NCI-H2107 treated with DMSO at 0.1 percent for 48 hours (cell line): ENCODE measurements at regions not wholly inside any gene's neighbourhood (a gene's known extent, or its start where the extent isn't known, plus 50 kb on each side); places are given as distances from the start of the nearest gene placed in this dataset.
"Not testable (repeated sequence)": the region's sequence is repeated elsewhere in the genome, so short reads cannot be mapped to it uniquely, and the experiment has no call there.

Experiments used
- DNase-seq: peaks from one replicate; lab custom pipeline; 2025; ENCODE audit not compliant: unreplicated experiment; lab: John Stamatoyannopoulos, UW

DNA sequence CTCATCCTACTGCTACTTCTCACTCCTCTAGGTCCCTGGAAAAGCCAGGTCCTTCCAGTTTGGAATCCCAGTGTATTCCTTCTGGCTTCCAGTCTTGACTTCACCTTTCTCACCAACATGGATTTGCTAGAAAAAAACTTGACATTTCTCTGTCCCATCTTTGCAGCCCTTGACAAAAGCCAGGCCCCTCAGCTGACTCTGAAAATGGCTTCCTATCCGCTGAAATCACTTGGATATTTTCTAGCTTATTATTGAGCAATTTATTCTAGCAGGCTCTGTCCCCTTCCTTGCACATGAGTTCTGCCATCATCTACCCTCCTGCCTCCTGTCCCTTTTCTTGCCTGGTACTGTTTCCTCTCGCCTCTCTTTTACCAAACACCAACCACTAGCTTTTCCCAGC is 427.2 kb downstream of the BUD13 start:
- DNase-seq: no peak

DNA sequence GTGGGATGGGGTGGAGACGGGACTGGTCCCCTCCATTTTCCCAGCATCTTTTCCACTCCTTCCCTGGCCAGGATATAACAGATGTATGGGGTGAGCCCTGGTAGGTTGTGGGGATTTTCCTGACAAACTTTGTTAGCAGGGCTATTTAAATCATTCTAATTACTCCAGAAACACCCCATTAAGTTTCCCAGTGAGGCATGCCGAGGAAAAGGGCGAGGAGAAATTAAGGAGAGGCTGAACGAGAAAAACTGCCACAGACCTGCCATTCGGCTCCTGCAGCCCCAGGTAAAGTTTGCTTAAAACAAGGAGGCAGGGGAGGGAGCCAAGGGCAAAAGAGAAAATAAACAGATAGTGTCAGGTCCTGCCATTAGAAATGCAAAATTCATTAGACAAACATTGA is 428.2 kb downstream of the BUD13 start:
- no peak for DNase-seq

DNA sequence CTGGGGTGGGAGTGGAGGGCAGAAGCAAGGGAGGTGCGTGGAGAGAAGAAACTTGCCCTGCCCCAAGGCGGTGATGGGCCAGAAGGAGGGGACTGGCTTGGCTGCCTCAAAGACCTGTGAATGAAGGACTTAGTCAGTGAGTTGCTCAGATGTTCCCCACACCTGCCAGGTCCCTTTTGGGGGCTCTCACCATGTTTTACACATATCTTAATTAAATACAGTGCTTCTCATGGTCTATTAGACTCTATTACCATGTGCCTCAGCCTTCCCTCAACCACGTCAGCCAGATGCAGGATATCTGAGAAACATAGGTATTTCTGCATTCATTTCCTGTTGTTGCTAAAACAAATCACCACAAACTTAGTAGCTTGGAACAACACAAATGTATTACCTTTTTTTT is 429.5 kb downstream of the BUD13 start:
- no peak for DNase-seq

DNA sequence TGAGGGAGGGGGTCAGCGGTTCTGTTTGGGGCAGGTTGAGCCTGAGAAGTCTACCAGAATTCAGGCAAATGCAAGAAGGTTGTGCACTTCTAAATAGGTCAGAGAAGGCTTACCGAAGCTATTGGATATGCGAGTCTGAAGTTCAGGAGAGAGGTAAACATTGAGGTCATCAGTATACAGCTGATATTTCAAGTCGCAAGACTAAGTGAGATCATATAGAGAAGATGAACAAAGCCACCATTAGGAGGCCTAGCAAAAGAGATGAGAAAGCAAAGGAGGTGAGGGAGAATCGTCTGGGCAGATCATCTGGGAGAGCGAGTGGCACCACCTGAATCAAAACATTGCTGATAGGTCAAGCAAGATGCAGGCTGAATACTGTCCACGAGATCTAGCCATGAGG is 430.6 kb downstream of the BUD13 start:
- DNase-seq: no peak

DNA sequence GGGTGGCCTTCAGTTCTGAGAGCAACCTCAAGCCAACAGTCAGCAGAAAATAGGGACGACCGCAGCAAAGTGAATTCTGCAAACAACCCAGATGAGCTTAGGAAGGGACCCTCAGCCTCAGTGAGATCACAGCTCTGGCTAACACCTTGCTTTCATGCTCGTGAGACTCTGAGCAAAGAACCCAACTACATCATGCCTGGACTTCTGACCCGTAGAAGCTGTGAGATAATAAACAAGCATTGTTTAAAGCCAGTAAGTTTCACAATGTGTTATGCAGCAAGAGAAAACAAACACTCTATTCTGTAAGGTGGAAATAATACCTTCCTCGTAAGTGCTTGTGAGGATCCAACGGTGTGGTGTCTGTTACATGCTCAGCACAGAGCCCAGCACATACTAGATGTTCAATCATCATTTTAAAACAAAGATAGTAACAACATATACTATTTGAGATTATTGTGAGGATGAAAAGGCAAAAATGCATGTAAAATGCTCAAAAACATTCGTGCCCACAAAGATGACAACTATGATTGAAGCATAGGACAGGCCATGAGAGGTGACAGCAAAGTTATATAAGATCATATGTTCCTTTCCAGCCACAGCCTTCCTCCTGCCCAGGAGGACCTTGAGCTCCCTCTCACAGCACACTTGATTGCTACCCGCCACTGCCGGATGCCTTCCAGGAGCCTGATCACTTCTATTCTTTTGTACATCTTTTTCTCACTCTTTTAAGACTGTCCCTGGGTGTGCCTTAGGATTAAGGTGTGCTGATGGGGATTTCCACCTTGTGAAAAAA is 433.3 kb downstream of the BUD13 start:
- DNase-seq: no peak

DNA sequence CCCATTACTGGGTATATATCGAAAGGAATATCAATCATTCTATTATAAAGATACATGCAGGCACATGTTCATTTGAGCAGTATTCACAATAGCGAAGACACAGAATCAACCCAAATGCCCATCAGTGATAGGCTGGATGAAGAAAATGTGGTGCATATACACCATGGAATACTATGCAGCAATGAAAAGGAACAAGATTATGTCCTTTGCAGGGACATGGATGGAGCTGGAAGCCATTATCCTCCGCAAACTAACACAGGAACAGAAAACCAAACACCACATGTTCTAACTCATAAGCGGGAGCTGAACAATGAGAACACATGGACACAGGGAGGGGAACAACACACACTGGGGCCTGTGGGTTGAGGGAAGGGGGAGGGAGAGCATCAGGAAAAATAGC is 434.3 kb downstream of the BUD13 start:
- not testable (repeated sequence) for DNase-seq

DNA sequence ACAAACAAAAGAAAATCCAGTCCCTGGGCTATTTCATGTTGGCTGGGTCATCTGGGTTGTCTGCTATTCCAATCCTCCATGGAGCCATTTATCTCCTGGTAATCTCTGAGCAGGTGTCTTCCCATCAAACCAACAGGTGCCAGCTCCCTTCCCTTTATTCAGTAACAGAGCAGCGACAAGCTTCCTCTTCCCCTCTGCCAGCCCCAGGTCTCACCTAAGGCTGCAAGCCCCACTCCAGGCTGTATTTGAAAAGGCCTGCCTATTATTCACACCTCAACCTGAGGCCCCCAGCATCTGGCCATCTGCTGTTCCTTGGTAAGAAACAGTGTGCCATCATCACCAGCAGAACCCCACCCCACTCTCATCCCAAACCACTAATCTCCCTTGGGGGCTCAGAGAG is 436.2 kb downstream of the BUD13 start:
- DNase-seq: no peak

DNA sequence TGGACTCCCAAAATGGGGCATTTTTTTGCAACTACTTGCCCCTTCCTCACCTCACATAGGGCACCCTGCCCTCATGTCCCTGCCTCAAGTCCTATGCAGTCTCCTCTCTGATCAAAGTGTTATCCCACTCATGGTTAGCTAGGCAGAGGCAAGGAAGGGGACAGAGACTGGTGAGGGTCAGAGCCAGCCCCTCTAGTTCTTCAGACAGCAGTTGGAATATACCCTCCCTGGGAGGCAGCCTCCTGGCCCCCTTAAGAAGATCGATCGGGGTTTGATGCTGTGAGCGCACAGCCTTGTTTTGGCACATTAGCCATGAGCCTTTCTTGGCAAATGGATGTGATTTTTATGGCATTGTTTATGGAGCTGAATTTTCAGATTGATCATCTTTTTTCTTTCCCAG is 436.9 kb downstream of the BUD13 start:
- DNase-seq: no peak

DNA sequence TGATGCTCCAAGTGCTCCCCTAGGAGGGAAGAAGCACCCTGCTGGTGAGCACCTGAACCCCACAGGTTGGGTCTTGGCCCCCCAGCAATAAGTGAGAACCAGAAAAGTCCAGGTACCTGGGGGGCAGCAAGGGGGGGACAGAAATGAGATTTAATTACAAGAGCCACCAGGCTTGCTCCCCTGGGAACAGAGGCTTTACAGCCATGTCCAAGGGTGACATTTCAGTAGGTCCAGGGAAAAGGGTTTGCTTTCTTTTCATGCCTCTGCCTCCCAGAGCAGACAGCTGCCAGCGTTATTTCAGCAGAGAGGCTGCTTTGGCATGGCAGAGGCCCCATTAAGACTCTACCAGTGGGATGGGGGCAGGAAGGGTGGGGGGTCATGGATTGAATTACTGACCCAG is 437.7 kb downstream of the BUD13 start:
- DNase-seq: no peak

DNA sequence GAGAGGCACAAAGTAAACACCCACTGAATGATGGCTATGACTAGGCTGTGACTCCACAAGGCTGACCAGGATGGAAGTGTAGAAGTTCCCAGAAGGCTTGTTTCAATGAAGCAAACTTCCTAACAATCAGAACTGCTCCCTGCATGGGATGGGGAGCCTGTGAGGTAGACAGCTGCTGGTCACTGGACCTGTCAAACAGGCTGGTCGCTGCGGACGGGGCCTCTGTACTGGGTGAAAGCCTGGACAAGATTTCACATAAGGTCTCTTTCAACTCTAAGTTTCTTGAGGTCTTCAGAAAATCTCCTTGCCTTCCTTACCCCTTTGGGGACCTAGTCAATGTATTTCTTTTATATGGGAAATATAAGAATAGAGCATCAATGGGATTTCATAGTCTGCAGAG is 438.2 kb downstream of the BUD13 start:
- no peak for DNase-seq

DNA sequence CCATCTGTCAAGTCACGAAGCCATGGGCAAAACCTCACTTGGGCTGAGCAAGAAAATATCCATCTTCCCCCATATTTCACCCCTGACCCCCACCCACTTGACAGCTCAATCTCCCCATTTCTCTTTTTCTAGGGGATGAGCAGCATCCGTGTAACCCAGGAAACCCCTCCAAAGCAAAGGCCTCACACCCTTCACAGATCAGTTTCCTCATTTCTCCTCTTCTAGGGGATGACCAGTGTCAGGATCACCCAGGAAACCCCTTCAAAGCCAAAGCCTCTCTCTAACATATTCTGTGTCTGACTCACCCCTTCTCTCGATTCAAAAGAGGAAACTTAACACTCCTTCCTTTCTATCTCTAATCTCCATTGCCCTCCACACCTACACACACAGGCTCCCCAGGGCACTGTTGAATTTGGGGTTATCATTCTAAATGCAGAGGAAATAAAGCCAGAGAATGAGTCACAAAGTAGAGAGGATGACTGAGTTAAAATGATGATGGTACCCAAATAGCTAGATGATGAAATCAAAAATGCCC is 439.7 kb downstream of the BUD13 start:
- DNase-seq: no peak

DNA sequence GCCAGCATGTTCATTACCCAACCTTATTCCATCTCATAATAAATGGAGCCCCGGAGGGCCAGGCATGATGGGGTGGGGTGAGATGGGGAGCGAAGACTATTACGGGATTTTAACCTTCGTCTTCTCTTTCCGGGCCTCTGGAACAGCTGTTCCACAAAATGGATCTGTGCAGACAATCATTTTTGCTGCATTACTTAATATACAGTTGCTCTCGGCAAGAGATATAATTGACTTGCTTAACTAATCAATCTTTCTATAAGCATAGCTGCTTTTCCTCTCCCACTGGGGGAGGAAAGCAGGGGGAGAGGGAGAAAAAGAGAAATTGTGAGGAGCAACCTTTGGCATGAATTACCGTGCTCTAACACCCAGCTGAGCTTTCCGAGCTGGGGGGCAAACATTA is 440.4 kb downstream of the BUD13 start:
- no peak for DNase-seq

DNA sequence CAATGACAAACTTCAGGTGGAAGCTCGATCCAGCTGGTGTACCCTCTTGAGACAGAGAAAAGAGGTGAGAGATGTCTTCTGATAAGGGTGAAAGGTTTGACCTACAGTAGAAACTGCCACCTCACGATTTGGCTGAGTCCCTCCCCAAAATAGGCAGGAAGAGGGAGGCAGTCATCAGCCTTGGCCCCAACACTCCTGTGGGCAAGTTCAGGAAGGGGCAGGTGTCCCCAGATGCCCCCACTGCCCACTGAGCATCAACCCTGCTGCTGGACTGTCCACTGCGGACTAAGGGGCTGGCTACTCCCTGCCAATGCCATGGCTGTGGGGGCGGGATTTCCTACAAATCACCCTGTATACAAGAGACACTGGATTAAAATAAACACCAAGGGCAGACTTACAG is 441.4 kb downstream of the BUD13 start:
- DNase-seq: no peak

DNA sequence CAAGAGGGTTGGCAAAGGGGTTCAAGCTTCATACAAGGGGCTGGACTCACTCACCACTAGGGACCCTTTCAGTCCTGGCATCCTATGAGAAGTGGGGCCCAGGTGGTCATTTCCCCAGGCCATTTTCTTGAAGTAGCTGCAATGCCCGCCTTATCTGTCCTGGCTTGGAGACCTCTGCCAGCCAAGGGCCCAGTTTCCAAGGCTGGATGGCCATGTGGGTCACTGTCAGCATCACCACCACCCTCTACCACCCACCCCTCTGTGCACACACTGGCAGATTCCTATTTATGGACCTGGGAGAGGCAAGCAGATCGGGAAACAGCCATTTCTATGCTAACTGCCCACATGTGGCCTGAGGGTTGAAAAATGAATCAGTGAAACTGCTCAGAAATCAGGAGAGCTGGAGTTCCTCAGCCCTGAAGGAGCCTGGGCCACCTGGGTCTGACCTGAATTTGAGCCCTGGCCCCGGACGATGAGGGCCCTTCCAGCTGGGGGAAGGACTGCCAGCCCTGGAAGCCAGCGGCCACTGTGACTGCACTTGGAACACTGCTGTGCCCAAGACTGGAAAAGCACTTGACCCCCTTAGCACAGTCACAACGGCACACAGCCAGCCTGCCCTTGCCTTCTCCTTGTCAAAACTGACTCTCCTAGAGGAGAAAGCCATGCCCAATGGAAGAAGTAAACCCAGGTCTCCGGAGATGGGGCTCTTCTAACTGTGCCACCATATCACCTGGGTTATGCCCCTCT is 442.2 kb downstream of the BUD13 start:
- no peak for DNase-seq

DNA sequence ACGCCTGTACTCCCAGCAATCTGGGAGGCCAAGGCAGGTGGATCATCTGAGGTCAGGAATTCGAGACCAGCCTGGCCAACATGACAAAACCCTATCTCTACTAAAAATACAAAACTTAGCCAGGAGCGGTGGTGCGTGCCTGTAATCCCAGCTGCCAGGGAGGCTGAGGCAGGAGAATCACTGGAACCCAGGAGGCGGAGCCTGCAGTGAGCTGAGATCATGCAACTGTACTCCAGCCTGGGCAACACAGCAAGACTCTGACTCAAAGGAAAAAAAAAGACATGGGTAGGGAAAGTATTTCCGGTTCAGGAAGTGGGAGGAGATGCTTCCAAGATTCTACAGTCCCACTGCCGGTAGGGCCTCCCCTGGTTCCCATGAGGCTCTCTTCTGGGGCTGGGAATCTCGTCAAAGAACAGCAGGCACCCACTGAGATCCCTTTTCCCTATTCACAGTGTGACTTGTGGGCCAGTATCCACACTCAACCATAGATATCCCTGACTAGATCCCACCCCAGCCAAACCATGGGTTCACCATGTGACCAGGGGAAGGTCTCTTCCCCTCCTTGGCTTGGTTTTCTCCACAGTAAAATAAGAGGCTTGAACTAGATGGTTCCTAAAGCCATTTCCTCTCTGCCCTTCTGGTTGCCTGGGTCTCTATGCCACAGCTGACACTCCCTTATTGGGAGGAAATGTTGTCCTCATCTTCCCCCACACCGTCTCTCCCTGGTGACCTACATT is 443.3 kb downstream of the BUD13 start:
- DNase-seq: no peak

DNA sequence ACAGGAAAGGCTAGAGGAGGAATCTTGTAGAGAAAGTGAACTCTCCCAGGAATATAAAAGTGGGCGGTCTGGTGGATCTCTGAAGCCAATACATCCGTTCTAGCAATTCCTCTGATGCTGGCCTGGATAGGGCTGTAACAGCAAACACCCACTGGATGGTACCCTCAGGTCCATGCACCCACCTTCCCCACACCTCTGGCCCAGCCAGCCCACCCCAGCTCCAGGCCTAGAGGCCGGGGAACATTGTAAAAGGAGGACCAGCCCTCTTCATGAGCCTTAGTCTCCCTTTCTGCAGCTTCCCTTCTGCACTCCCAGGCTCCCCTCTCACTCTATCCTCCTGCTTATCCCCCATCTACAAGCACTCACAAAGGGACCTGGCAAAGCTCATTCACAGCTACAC is 443.9 kb downstream of the BUD13 start:
- no peak for DNase-seq

DNA sequence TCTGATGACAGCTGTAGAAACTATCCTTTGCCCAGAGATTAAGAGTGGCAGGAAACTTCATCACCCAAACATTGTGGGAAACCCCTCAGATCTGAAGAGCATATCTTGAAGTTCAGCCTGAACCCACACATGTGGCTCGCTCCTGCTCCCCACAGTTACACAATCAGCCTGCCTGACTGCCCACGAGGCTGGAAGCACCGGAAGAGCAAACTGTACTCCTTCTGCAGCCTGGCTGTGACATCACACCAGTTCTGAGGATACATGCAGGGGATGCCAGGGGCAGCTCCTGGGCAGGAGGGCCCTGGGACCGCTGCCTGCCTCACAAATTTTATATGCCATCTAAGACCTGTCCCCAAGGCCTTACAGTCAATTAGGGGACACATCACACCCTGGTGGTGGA is 444.4 kb downstream of the BUD13 start:
- DNase-seq: no peak

DNA sequence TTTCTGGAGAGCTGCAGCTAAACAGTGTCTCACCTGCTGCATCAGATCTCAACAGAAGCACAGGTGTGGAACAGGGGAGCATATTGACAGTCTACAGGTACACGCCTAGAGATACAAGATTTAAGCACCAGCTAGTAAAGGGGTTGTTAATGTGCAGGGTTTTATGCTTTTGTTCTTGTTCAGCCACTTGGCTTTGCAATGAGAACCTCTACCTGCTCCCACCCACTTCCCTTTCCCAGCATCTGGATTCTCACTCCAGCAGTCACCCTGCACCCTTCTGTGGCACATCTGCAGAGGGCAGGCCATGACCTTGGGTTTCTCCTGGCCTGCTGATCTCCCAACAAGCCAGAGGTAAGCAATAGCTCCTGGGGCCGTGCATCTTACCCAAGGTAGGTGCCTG is 446.6 kb downstream of the BUD13 start:
- no peak for DNase-seq

DNA sequence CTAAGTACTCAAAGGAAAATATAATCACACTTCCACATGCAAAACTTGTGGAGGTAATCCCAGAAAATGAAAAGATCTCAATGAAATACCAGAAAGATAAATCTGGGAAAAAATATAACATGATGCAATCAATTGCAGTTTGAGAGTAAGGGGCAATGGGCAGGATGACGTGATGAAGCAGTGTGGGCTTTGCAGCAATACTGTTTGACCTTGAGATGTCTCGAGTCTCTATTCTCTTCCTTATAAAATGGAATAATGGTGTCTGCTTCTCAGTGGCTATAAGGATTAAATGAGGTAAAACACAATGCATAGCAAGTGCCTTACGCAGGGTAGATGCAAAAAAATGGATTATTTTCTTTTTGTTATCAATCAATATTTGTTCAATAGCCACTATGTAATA is 447.5 kb downstream of the BUD13 start:
- no peak for DNase-seq

DNA sequence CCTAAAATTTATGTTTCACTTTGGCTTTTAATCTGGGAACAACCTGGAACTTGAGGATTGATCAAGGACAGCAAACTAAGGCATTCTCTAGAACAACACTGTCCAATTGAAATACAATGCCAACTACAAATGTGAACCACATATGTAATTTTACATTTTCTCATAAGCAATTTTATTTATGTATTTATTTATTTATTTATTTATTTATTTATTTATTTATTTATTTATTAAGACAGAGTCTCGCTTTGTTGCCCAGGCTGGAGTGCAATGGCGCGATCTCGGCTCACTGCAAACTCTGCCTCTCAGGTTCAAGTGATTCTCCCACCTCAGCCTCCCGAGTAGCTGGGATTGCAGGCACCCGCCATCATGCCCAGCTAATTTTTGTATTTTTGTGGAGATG is 448.7 kb downstream of the BUD13 start:
- not testable (repeated sequence) for DNase-seq

DNA sequence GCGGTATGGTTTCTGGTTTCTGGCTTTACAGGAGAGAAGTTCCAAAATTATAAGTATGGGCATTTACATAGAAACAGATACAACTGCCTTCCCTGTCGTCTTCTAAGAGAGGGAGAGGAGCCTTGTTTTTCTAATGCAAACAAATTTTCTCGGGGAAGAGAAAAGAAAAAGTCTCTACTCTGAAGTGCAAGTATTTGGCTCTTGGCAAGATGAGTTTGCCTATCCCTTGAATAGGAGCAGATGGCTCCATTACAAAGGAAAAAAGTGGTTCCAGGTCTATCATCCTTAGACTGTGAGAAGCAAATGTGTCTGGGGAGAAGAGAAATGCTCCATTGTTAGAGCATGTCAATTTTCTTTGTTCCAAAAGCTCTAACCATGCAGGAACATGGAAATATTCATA is 455.6 kb downstream of the BUD13 start:
- no peak for DNase-seq

DNA sequence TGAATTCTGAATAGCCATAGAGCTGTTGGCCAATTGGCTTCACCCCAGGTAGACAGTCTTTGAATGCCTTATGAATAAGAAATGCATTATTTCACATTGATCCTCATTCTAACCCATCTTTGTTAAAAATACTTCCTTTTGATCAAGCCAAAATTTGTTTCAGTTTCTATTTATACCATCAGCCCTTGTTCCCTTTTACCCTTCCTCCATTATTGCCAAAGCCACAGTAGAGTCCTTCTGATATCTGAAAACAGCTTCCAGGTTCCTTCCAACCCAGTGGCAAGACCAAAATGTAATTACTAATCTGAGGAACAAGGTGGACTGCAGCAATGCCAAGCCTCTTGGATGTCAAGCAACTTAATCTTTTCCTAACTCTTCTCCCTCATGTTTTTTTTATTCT is 458.8 kb downstream of the BUD13 start:
- DNase-seq: no peak
